GM12873 (cell line): ENCODE measurements at regions not wholly inside any gene's neighbourhood (a gene's known extent, or its start where the extent isn't known, plus 50 kb on each side); places are given as distances from the start of the nearest gene placed in this dataset.
A peak's percentile ranks its signal among the peaks of the same experiment; 100 is the strongest.

ENCODE experiments used
- TF ChIP-seq, protein P1 (sequence below): IDR thresholded peaks from 2 replicates; pipeline ENCODE4 v1.5.1; 2012; ENCODE audit warnings: low read depth, mild to moderate bottlenecking, moderate library complexity, low read length, control low read depth; ENCODE audit not compliant: insufficient read depth; ENCODE audit errors: missing control alignments

DNA sequence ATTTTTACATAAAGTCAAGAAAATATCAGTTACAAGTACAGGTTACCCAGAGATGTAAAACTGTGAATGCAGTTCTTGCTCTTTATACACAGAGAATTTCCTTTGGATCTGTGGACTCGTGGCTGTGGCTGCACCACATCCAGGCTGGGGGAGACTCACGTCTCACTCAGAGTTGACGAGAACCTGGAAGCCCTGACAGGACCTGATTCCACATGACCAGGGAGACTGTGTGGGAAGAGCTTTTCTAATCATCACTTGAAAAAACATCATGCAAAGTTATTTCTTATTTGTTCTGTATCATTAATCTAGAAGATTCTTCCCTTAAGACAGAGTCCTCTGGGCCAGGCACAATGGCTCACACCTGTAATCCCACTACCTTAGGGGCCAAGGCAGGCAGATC is 1159.0 kb downstream of the RPIA start:
- TF ChIP-seq, protein P1, sequence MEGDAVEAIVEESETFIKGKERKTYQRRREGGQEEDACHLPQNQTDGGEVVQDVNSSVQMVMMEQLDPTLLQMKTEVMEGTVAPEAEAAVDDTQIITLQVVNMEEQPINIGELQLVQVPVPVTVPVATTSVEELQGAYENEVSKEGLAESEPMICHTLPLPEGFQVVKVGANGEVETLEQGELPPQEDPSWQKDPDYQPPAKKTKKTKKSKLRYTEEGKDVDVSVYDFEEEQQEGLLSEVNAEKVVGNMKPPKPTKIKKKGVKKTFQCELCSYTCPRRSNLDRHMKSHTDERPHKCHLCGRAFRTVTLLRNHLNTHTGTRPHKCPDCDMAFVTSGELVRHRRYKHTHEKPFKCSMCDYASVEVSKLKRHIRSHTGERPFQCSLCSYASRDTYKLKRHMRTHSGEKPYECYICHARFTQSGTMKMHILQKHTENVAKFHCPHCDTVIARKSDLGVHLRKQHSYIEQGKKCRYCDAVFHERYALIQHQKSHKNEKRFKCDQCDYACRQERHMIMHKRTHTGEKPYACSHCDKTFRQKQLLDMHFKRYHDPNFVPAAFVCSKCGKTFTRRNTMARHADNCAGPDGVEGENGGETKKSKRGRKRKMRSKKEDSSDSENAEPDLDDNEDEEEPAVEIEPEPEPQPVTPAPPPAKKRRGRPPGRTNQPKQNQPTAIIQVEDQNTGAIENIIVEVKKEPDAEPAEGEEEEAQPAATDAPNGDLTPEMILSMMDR = no peak

DNA sequence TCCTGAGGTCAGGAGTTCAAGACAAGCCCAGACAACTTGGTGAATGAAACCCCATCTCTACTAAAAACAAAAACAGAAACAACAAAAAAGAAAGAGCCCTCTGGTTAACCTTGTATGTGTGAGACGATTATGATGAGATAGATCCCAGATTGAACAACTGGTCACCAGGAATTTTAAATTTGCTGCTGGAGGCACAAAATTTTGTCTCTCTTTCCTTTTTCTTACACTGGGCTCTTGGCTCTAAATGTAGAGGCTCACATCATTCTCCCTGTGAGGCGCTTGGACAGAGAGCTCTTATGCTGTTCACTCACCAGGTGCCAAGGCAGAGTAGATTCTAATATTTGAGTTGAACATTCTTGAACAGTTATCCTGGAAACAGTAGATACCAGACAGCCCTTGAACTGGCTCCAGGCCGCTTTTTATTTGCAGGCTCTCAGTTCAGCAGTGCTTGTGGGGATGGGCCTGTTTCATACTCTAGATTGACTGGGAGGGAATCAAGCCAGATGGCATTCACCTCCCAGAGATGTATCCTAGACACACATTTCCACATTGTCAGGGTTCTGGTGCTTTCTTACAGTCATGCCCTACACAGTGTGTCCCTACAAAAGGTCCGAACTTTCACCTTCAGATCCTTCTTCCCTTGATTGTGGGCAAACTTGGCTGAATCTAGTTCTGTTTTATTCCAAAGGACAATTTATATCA is 1159.6 kb downstream of the RPIA start:
- TF ChIP-seq, protein P1 = no peak

DNA sequence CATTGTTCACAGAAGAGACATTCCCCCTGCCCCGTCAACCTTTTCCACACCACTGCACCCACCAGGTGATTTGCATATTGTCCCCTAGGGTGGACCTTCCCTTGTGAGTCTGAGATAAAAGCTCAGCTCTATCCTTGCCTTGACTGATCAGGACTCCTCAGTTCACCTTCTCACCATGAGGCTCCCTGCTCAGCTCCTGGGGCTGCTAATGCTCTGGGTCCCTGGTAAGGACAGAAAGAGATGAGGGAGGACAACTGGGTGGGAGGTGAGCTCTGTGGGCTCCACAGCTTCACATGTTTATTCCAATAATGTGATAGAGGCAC is 1160.1 kb downstream of the RPIA start:
- TF ChIP-seq, protein P1 = no peak

DNA sequence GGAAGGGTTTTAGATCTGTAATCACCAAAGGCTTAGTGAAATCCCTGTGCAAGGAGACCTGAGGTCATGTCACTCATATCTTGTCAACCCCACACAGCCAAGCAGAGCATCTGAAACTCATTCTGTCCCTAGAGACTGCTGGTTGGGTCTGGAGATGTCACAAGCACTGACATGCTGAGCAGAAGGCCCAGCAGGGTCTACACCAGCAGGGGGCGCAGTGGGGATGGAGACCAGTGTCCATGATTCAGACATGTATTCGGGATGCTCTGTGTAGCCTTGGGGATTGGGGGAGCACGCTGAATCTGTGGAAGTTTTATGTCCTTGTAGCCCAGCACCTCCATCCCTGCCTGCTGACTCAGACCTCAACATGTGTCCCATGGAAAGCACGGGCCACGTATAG is 1247.3 kb downstream of the RPIA start:
- TF ChIP-seq, protein P1 = peak; percentile 60

DNA sequence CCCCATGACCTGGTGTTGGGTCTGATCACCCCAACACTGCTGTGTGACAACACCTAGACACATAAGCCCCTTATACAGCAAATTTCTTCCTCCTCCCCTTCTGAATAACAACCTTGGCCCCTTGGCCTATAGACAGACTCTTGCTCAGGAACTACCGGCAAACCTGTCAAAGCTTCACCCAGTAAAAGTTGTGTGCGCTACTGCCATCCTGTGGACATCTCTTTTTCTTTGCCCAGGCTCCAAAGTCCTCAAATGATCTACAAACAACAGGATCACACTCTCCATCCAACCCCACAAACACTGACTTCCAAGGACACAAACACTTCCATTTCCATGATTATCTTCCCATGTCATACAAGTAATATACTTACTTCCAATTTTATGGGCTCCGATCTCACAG is 1265.8 kb downstream of the RPIA start:
- TF ChIP-seq, protein P1 = peak; percentile 58

DNA sequence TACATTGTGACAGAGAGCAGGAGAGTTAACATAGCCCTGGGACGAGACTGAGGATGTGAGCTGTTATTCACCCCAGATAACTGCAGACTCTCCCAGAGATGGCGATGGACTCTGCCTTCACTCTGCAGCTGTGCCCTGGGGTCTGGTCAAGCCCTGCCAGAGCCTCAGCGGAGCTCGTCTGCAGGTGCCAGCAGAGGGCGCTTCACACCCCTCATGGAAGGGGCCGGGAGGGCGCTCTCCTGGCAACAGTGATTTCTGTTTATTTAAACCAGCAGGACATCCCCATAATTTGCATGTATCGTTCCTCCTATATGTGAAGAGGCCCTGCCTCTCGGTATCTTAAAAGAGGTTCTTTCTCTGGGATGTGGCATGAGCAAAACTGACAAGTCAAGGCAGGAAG is 1329.8 kb downstream of the RPIA start:
- TF ChIP-seq, protein P1 = peak; percentile 30

DNA sequence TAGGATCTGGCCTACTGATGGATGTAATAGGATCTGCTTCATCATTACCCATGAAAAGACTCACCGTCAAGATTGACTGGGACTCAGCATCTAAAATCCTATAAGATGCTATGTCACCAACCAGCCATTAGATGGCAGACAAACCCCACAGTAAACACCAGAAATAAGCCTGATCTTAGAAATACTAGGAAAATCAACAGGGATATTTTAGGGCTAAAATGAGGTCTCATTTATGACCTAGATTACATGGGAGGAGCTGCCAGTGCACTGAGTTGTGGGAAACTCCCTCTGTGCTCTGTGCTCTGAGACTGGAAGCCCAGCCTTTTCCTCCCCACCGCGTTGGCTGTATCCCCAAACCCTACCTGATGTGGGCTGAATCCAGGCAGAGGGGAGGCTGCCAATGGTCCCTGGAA is 1335.8 kb downstream of the RPIA start:
- TF ChIP-seq, protein P1 = peak; percentile 29
